IMR-90 (cell line): ENCODE measurements at regions not wholly inside any gene's neighbourhood (a gene's known extent, or its start where the extent isn't known, plus 50 kb on each side); places are given as distances from the start of the nearest gene placed in this dataset.
"Not testable (repeated sequence)": the region's sequence is repeated elsewhere in the genome, so short reads cannot be mapped to it uniquely, and the experiment has no call there.

Experiments used
- ATAC-seq: fragments of 200-7000 bp; cut with Tn5 transposase; 2 replicates; pipeline ENCODE4 v1.9.1; 2020; ENCODE audit warnings: low read depth, mild to moderate bottlenecking, moderate library complexity
- BruUV-seq: library from RNA; stranded (reverse); fragments of 400-500 nt; replicated peaks from 2 replicates; lab custom pipeline; 2021; lab: Mats Ljungman, UMichigan
- CTCF ChIA-PET: fragments of 300-600 bp; formaldehyde crosslinking; extraction: SDS; loops from one replicate; lab custom pipeline; 2021; ENCODE audit warnings: antibody characterized with exemption; lab: Yijun Ruan, JAX
- POLR2A ChIA-PET: fragments of 300-600 bp; sonication (Branson Sonifier 250); formaldehyde crosslinking; loops from one replicate; lab custom pipeline; 2022; ENCODE audit warnings: antibody characterized with exemption; ENCODE audit not compliant: unreplicated experiment; lab: Charles Lee
- DNase-seq: peaks from one replicate; pipeline ENCODE4 v3.0.0; 2013
- H2AFZ ChIP-seq: replicated peaks from 2 replicates; pipeline ENCODE3; 2013; ENCODE audit warnings: low read length, mild to moderate bottlenecking; ENCODE audit not compliant: poor library complexity
- H2AK5ac ChIP-seq: 2 replicates; pipeline ENCODE4 v1.6.1; 2013; ENCODE audit warnings: low read depth, low read length, inconsistent platforms
- H2AK9ac ChIP-seq: replicated peaks from 2 replicates; pipeline ENCODE3; 2013; ENCODE audit warnings: mild to moderate bottlenecking, low read depth, low read length, moderate library complexity; ENCODE audit not compliant: poor library complexity
- H2BK120ac ChIP-seq: 2 replicates; pipeline ENCODE4 v1.6.1; 2013; ENCODE audit warnings: low read depth, low read length, inconsistent platforms
- H2BK15ac ChIP-seq: 3 replicates; pipeline ENCODE4 v1.6.1; 2013; ENCODE audit warnings: low read depth, low read length, inconsistent platforms
- H2BK20ac ChIP-seq: 2 replicates; pipeline ENCODE4 v1.6.1; 2013; ENCODE audit warnings: low read depth, mild to moderate bottlenecking, inconsistent platforms, low read length, moderate library complexity
- H2BK5ac ChIP-seq: 2 replicates; pipeline ENCODE4 v1.6.1; 2013; ENCODE audit warnings: mild to moderate bottlenecking, low read depth, low read length, inconsistent platforms; ENCODE audit not compliant: poor library complexity, severe bottlenecking
- H3K14ac ChIP-seq: replicated peaks from 2 replicates; pipeline ENCODE4 v1.6.1; 2013; ENCODE audit warnings: low read depth, low read length, inconsistent platforms
- H3K18ac ChIP-seq: 2 replicates; pipeline ENCODE4 v1.6.1; 2013; ENCODE audit warnings: low read depth, low read length, control low read depth
- H3K23ac ChIP-seq: 2 replicates; pipeline ENCODE4 v1.6.1; 2013; ENCODE audit warnings: low read depth, low read length, inconsistent platforms
- H3K27ac ChIP-seq: 2 replicates; pipeline ENCODE4 v1.5.1; 2013; ENCODE audit warnings: mild to moderate bottlenecking, control low read depth, low read length; ENCODE audit not compliant: insufficient read depth
- H3K27me3 ChIP-seq: 2 replicates; pipeline ENCODE4 v1.6.1; 2013; ENCODE audit warnings: low read length; ENCODE audit not compliant: control insufficient read depth, insufficient read depth
- H3K36me3 ChIP-seq: 2 replicates; pipeline ENCODE4 v1.6.1; 2013; ENCODE audit warnings: low read length, mixed read lengths; ENCODE audit not compliant: control insufficient read depth, insufficient read depth
- H3K4ac ChIP-seq: 2 replicates; pipeline ENCODE4 v1.6.1; 2013; ENCODE audit warnings: low read depth, low read length, inconsistent platforms
- H3K4me1 ChIP-seq: 2 replicates; pipeline ENCODE4 v1.6.1; 2013; ENCODE audit warnings: low read length, mixed read lengths; ENCODE audit not compliant: control insufficient read depth, insufficient read depth
- H3K4me2 ChIP-seq: 2 replicates; pipeline ENCODE4 v1.6.1; 2013; ENCODE audit warnings: low read depth, mild to moderate bottlenecking, control low read depth, low read length, moderate library complexity
- H3K4me3 ChIP-seq: 2 replicates; pipeline ENCODE4 v1.5.1; 2013; ENCODE audit warnings: low read depth, mild to moderate bottlenecking, control low read depth, low read length, moderate library complexity; ENCODE audit not compliant: insufficient read depth
- H3K56ac ChIP-seq: 2 replicates; pipeline ENCODE4 v1.6.1; 2013; ENCODE audit warnings: low read length, inconsistent platforms; ENCODE audit not compliant: insufficient read depth; ENCODE audit errors: extremely low read depth
- H3K79me1 ChIP-seq, 2 experiments: 2 replicates each; pipeline ENCODE4 v1.6.1; 2013; ENCODE audit warnings: low read length in 2 of 2, inconsistent platforms in 1 of 2, low read depth in 1 of 2
- H3K9ac ChIP-seq: 2 replicates; pipeline ENCODE4 v1.6.1; 2013; ENCODE audit warnings: low read depth, low read length, control low read depth
- H3K9me1 ChIP-seq: 2 replicates; pipeline ENCODE4 v1.6.1; 2013; ENCODE audit warnings: low read length, inconsistent platforms; ENCODE audit not compliant: insufficient read depth
- H3K9me3 ChIP-seq: 2 replicates; pipeline ENCODE4 v1.6.1; 2013; ENCODE audit warnings: low read length; ENCODE audit not compliant: control insufficient read depth, insufficient read depth
- H4K20me1 ChIP-seq: 2 replicates; pipeline ENCODE4 v1.6.1; 2013; ENCODE audit warnings: low read length, inconsistent platforms; ENCODE audit not compliant: insufficient read depth
- H4K5ac ChIP-seq: 2 replicates; pipeline ENCODE4 v1.6.1; 2013; ENCODE audit warnings: mild to moderate bottlenecking, low read depth, low read length, control low read depth
- H4K8ac ChIP-seq, 2 experiments: 2 replicates each; pipeline ENCODE4 v1.6.1; 2013; ENCODE audit warnings: low read depth in 2 of 2, low read length in 2 of 2, control low read depth in 1 of 2, inconsistent platforms in 1 of 2
- H4K91ac ChIP-seq: 2 replicates; pipeline ENCODE4 v1.6.1; 2013; ENCODE audit warnings: low read depth, low read length, inconsistent platforms; ENCODE audit not compliant: insufficient read depth
- WGBS, 2 experiments: methylation state at CpG; one replicate each; pipeline versions ENCODE4 v1.1.5 to v1.1.7; 2013; ENCODE audit warnings: missing lambda C conversion rate in 2 of 2; ENCODE audit not compliant: insufficient read length in 1 of 2; ENCODE audit errors: extremely low coverage in 2 of 2; 5-methylcytosine and 5-hydroxymethylcytosine counted together
- dilution Hi-C: fragments of 300-500 bp; cut with HindIII; formaldehyde crosslinking; loops from one replicate; pipeline ENCODE4 v1.14.3; 2018; ENCODE audit warnings: low sequenced_read_pairs; ENCODE audit not compliant: unreplicated experiment
- in situ Hi-C: fragments of 300-500 bp; cut with MboI; formaldehyde crosslinking; loops from 3 replicates; pipeline ENCODE4 v1.14.3; 2019; ENCODE audit warnings: low sequenced_read_pairs, inconsistent platforms, mixed read lengths
- intact Hi-C: fragments of 100-400 bp; cut with micrococcal nuclease; formaldehyde crosslinking; loops from 2 replicates; pipeline ENCODE4 v1.10.0; 2022

DNA sequence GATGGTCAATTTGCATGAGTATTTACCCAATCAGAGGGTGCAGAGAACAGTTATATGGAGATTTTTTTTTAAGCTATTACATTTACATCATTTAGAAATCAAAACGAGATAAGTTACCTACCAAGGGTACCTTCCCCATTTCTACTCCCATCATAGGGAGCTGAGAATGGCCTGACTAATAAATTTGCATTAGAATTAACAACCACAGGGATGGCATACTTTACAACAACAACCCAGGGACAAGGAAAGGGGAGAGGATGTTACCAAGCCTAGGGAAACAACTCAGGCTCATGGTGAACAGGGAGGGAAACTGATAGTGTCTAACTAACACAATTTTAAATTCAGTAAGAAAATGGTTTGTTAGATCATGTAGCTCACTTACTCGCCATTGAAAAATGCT lies 105.8 kb upstream of the ZNF658 start:
- H4K20me1 ChIP-seq, CTCF ChIA-PET, H3K36me3 ChIP-seq, H2BK120ac ChIP-seq, POLR2A ChIA-PET, H4K5ac ChIP-seq, intact Hi-C loops, H3K27me3 ChIP-seq, ATAC-seq, dilution Hi-C loops, BruUV-seq, H2AK5ac ChIP-seq, H3K56ac ChIP-seq, H3K4ac ChIP-seq, H3K4me2 ChIP-seq, H3K9me1 ChIP-seq, H3K14ac ChIP-seq, H2BK5ac ChIP-seq, H3K27ac ChIP-seq, H3K9me3 ChIP-seq, H2AK9ac ChIP-seq, H4K8ac ChIP-seq, DNase-seq, H3K18ac ChIP-seq, H3K4me1 ChIP-seq, H2BK15ac ChIP-seq, H3K9ac ChIP-seq, H3K4me3 ChIP-seq, H3K23ac ChIP-seq, H2BK20ac ChIP-seq, H4K91ac ChIP-seq, H2AFZ ChIP-seq, H3K79me1 ChIP-seq, in situ Hi-C loops: not testable (repeated sequence)
- no CpG with 5 or more reads among the region's 2 CpGs for WGBS, 2 experiments

- H3K27me3 ChIP-seq, DNase-seq, H3K9ac ChIP-seq, H3K4me2 ChIP-seq, H2BK5ac ChIP-seq, H3K56ac ChIP-seq, H3K36me3 ChIP-seq, H3K4me1 ChIP-seq, ATAC-seq, H3K4ac ChIP-seq, H2BK120ac ChIP-seq, CTCF ChIA-PET, H4K8ac ChIP-seq, H4K91ac ChIP-seq, POLR2A ChIA-PET, H2BK15ac ChIP-seq, H3K4me3 ChIP-seq, BruUV-seq, H3K9me1 ChIP-seq, H2AFZ ChIP-seq, in situ Hi-C loops, H4K20me1 ChIP-seq, H3K18ac ChIP-seq, H3K27ac ChIP-seq, H2AK5ac ChIP-seq, H4K5ac ChIP-seq, H3K14ac ChIP-seq, H2BK20ac ChIP-seq, H3K9me3 ChIP-seq, H3K23ac ChIP-seq, intact Hi-C loops, H2AK9ac ChIP-seq, dilution Hi-C loops, H3K79me1 ChIP-seq: not testable (repeated sequence)
- WGBS, 2 experiments: no CpG with 5 or more reads among the region's 3 CpGs
These were observed 104.6 kb upstream of the ZNF658 start for GRCh38 chr9:66795723-66796503.
